ENCODE measurements at regions not wholly inside any gene's neighbourhood (a gene's known extent, or its start where the extent isn't known, plus 50 kb on each side); places are given as distances from the start of the nearest gene placed in this dataset.

- DNase-seq = no peak
These were observed 407.0 kb downstream of the ZNF536 start for GRCh38 chr19:30778961-30779715.

GRCh38 chr19:30778061-30778460 is 405.9 kb downstream of the ZNF536 start:
- DNase-seq = no peak

GRCh38 chr19:30775956-30776355 is 403.8 kb downstream of the ZNF536 start:
- no peak for DNase-seq

- no peak for DNase-seq
These were observed 402.1 kb downstream of the ZNF536 start for GRCh38 chr19:30774252-30774766.

- no peak for DNase-seq
These were observed 390.5 kb downstream of the ZNF536 start for GRCh38 chr19:30762651-30763050.

GRCh38 chr19:30760014-30760413 is 387.8 kb downstream of the ZNF536 start:
- no peak for DNase-seq

- no peak for DNase-seq
These were observed 385.8 kb downstream of the ZNF536 start for GRCh38 chr19:30757837-30758617.

- no peak for DNase-seq
These were observed 385.1 kb downstream of the ZNF536 start for GRCh38 chr19:30757104-30757836.

GRCh38 chr19:30755581-30755980 is 383.4 kb downstream of the ZNF536 start:
- DNase-seq = no peak

- no peak for DNase-seq
These were observed 382.0 kb downstream of the ZNF536 start for GRCh38 chr19:30754162-30754561.

- DNase-seq = no peak
These were observed 380.7 kb downstream of the ZNF536 start for GRCh38 chr19:30752876-30753275.

GRCh38 chr19:30752201-30752600 is 380.0 kb downstream of the ZNF536 start:
- no peak for DNase-seq

- no peak for DNase-seq
These were observed 373.3 kb downstream of the ZNF536 start for GRCh38 chr19:30745476-30745985.

GRCh38 chr19:30744741-30745475 is 372.7 kb downstream of the ZNF536 start:
- DNase-seq = no peak

GRCh38 chr19:30743702-30744101 is 371.5 kb downstream of the ZNF536 start:
- no peak for DNase-seq

- DNase-seq = no peak
These were observed 370.8 kb downstream of the ZNF536 start for GRCh38 chr19:30743011-30743410.

- no peak for DNase-seq
These were observed 370.3 kb downstream of the ZNF536 start for GRCh38 chr19:30742406-30742938.

GRCh38 chr19:30741566-30741965 is 369.4 kb downstream of the ZNF536 start:
- DNase-seq = no peak

GRCh38 chr19:30739394-30739793 is 367.2 kb downstream of the ZNF536 start:
- DNase-seq = no peak

- no peak for DNase-seq
These were observed 365.9 kb downstream of the ZNF536 start for GRCh38 chr19:30738047-30738446.

- DNase-seq = no peak
These were observed 362.5 kb downstream of the ZNF536 start for GRCh38 chr19:30734669-30735068.
